Gastroesophageal sphincter (tissue), 3 donors: ENCODE measurements at regions not wholly inside any gene's neighbourhood (a gene's known extent, or its start where the extent isn't known, plus 50 kb on each side); places are given as distances from the start of the nearest gene placed in this dataset.

Experiments used
- CTCF ChIP-seq, 4 experiments: fragments of 200-600 bp in 2 of 4; fragments of 450-650 bp in 2 of 4; sonication (generic) in 1 of 4; IDR thresholded peaks; one replicate each; pipeline ENCODE4 v1.5.1; 2017 to 2019; ENCODE audit warnings: antibody characterized with exemption in 4 of 4, mild to moderate bottlenecking in 2 of 4, moderate library complexity in 2 of 4
- POLR2A ChIP-seq, 2 donors: fragments of 450-650 bp; IDR thresholded peaks; one replicate each; pipeline ENCODE4 v1.6.1; 2017; ENCODE audit warnings: antibody characterized with exemption in 2 of 2, mild to moderate bottlenecking in 2 of 2, moderate library complexity in 1 of 2
- POLR2AphosphoS5 ChIP-seq: sonication (generic); formaldehyde crosslinking; IDR thresholded peaks from one replicate; pipeline ENCODE4 v1.6.1; 2017; ENCODE audit warnings: antibody characterized with exemption

GRCh38 chr10:42969147-42969546 is 107.7 kb upstream of the RET start:
- TF ChIP-seq CTCF (IDR thresholded peaks at IDR 0.05) (no peak), POLR2A (IDR thresholded peaks at IDR 0.05) (no peak), POLR2AphosphoS5 (no peak)
